ENCODE measurements at regions not wholly inside any gene's neighbourhood (a gene's known extent, or its start where the extent isn't known, plus 50 kb on each side); places are given as distances from the start of the nearest gene placed in this dataset.
A peak's percentile ranks its signal among the peaks of the same experiment; 100 is the strongest.

DNA sequence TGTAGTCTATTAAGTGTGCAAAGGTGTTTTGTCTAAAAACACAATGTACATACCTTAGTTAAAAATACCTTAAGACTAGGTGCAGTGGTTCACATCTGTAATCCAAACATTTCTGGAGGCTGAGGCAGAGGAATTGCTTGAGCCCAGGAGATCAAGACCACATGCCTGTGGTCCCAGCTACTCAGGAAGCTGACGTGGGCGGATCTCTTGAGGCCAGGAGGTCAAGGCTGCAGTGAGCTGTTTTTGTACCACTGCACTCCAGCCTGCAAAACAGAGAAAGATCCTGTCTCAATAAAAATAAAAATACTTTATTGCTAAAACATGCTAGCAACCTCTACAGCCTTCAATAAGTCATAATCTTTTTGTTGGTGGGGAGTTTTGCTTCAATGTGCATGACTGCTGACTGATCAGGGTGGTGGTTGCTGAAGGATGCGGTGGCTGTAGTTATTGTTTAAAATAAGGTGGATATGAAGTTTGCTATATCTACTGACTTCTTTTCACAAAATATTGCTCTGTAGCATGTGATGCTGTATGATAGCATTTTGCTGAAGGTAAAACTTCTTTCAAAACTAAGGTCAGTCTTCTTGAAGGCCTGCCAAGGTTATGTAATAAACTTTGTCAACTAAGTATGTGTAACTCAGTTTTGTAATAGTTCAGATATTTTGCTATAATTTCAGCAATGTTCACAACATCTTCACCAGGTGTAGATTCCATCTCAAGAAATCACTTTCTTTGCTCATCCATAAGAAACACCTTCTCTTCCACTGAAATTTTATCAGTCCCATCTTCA is 1238.0 kb upstream of the NRXN1 start:
- no peak overlapping the region for H3K4me3 ChIP-seq (ENCODE audit: insufficient read depth, low read length, poor library complexity, severe bottlenecking)
- no peak for TF ChIP-seq EZH2phosphoT487 (conservative IDR thresholded peaks at IDR 0.05; ENCODE audit: low read length)
- TF ChIP-seq, protein P1, sequence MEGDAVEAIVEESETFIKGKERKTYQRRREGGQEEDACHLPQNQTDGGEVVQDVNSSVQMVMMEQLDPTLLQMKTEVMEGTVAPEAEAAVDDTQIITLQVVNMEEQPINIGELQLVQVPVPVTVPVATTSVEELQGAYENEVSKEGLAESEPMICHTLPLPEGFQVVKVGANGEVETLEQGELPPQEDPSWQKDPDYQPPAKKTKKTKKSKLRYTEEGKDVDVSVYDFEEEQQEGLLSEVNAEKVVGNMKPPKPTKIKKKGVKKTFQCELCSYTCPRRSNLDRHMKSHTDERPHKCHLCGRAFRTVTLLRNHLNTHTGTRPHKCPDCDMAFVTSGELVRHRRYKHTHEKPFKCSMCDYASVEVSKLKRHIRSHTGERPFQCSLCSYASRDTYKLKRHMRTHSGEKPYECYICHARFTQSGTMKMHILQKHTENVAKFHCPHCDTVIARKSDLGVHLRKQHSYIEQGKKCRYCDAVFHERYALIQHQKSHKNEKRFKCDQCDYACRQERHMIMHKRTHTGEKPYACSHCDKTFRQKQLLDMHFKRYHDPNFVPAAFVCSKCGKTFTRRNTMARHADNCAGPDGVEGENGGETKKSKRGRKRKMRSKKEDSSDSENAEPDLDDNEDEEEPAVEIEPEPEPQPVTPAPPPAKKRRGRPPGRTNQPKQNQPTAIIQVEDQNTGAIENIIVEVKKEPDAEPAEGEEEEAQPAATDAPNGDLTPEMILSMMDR (IDR thresholded peaks at IDR 0.05; ENCODE audit: insufficient read depth, low read length, poor library complexity, severe bottlenecking) = no peak
- H3K4me2 ChIP-seq (ENCODE audit: low read depth, low read length, poor library complexity, severe bottlenecking) = no peak overlapping the region

DNA sequence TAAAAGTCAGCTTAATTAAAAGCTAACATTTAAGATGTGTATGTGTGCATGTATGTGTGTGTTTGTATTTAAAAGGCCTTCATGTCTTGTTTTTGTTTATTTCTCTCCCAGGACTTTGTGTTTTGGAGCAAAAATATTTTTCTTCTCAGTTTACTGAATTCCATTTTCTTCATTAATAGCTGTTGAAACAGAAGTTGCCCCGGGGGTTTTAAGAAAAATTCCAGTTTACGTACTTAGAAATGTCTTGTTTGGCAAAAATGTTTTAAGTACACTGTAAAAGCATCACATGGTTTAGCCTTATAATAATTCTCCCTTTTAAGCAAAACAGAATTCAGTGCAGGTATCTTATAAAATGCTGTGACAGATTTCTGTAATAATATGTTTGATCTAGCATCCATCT is 1233.0 kb upstream of the NRXN1 start:
- Histone ChIP-seq H4K20me1 (ENCODE audit: low read depth, low read length) (no peaks in the 10 kb centered on the region), H3F3A (ENCODE audit: insufficient read depth) (no peaks in the 10 kb centered on the region), H3K36me3 (ENCODE audit: low read length) (no peaks in the 10 kb centered on the region), H3K27me3 (ENCODE audit: low read length) (no peaks in the 10 kb centered on the region), H3K79me2 (ENCODE audit: insufficient read depth, low read length) (no peaks in the 10 kb centered on the region), H3K4me3 (ENCODE audit: insufficient read depth, low read length, poor library complexity, severe bottlenecking) (no peak overlapping the region), H2AFZ (ENCODE audit: low read depth, low read length, severe bottlenecking) (peak overlapping the region; percentile 92), H3K9me3 (ENCODE audit: insufficient read depth, low read length) (peaks cover 3% of the 10 kb centered on the region; the same call in 1 of the 2 replicates), H3K9me2 (replicated peaks; ENCODE audit: insufficient read depth, low read length) (no peaks in the 10 kb centered on the region), H3K27ac (ENCODE audit: low read depth, low read length) (peak overlapping the region; percentile 50), H3K9ac (ENCODE audit: low read length) (peak overlapping the region; percentile 9; the same call in 1 of the 2 replicates), H3K4me2 (ENCODE audit: low read depth, low read length, poor library complexity, severe bottlenecking) (peak overlapping the region; percentile 49)
- TF ChIP-seq, protein P1 (IDR thresholded peaks at IDR 0.05; ENCODE audit: insufficient read depth, low read length, poor library complexity, severe bottlenecking) = no peak
- no peak for TF ChIP-seq EZH2phosphoT487 (conservative IDR thresholded peaks at IDR 0.05; ENCODE audit: low read length)

More for the DNA sequence above, 1238.0 kb upstream of the NRXN1 start:
- Histone ChIP-seq H3K9ac (ENCODE audit: low read length) (no peak overlapping the region), H4K20me1 (ENCODE audit: low read depth, low read length) (no peaks in the 10 kb centered on the region), H3K9me2 (replicated peaks; ENCODE audit: insufficient read depth, low read length) (no peaks in the 10 kb centered on the region), H3K79me2 (ENCODE audit: insufficient read depth, low read length) (no peaks in the 10 kb centered on the region), H3K27me3 (ENCODE audit: low read length) (no peaks in the 10 kb centered on the region), H3K9me3 (ENCODE audit: insufficient read depth, low read length) (peaks cover 14% of the 10 kb centered on the region; the same call in 1 of the 2 replicates), H3K27ac (ENCODE audit: low read depth, low read length) (no peak overlapping the region), H3K36me3 (ENCODE audit: low read length) (0 out of 2 replicates have a peak, but pooled peaks cover 3% of the 10 kb centered on the region), H3F3A (ENCODE audit: insufficient read depth) (no peaks in the 10 kb centered on the region), H2AFZ (ENCODE audit: low read depth, low read length, severe bottlenecking) (no peak overlapping the region)

- H3K9me3 ChIP-seq (ENCODE audit: insufficient read depth, low read length) = peaks cover 3% of the 10 kb centered on the region; the same call in 1 of the 2 replicates
- no peaks in the 10 kb centered on the region for H4K20me1 ChIP-seq (ENCODE audit: low read depth, low read length)
- H2AFZ ChIP-seq (ENCODE audit: low read depth, low read length, severe bottlenecking) = peak overlapping the region; percentile 92
- H3K36me3 ChIP-seq (ENCODE audit: low read length) = no peaks in the 10 kb centered on the region
- TF ChIP-seq EZH2phosphoT487 (conservative IDR thresholded peaks at IDR 0.05; ENCODE audit: low read length) = no peak
- TF ChIP-seq, protein P1 (IDR thresholded peaks at IDR 0.05; ENCODE audit: insufficient read depth, low read length, poor library complexity, severe bottlenecking) = no peak
- peak overlapping the region; percentile 49 for H3K4me2 ChIP-seq (ENCODE audit: low read depth, low read length, poor library complexity, severe bottlenecking)
- peak overlapping the region; percentile 12 for H3K9ac ChIP-seq (ENCODE audit: low read length)
- no peak overlapping the region for H3K4me3 ChIP-seq (ENCODE audit: insufficient read depth, low read length, poor library complexity, severe bottlenecking)
- no peaks in the 10 kb centered on the region for H3K27me3 ChIP-seq (ENCODE audit: low read length)
- H3K9me2 ChIP-seq (replicated peaks; ENCODE audit: insufficient read depth, low read length) = no peaks in the 10 kb centered on the region
- no peaks in the 10 kb centered on the region for H3K79me2 ChIP-seq (ENCODE audit: insufficient read depth, low read length)
- H3F3A ChIP-seq (ENCODE audit: insufficient read depth) = no peaks in the 10 kb centered on the region
- peak overlapping the region; percentile 50 for H3K27ac ChIP-seq (ENCODE audit: low read depth, low read length)
These were observed 1232.6 kb upstream of the NRXN1 start for GRCh38 chr2:52264488-52264887.

Measured in SU-DHL-6 (cell line).